Loucy (cell line): ENCODE measurements at regions not wholly inside any gene's neighbourhood (a gene's known extent, or its start where the extent isn't known, plus 50 kb on each side); places are given as distances from the start of the nearest gene placed in this dataset.

Experiments used
- H2AFZ ChIP-seq: fragments of 200-600 bp; sonication (generic); 2 replicates; pipeline ENCODE4 v1.6.0; 2016; ENCODE audit warnings: antibody characterized with exemption, mild to moderate bottlenecking, low read length, moderate library complexity
- H3F3A ChIP-seq: fragments of 200-600 bp; 2 replicates; pipeline ENCODE4 v1.6.0; 2016; ENCODE audit warnings: antibody characterized with exemption, low read depth, mild to moderate bottlenecking
- H3K27me3 ChIP-seq: fragments of 200-600 bp; sonication (generic); 2 replicates; pipeline ENCODE4 v1.6.1; 2014; ENCODE audit warnings: low read length, mild to moderate bottlenecking; ENCODE audit not compliant: insufficient read depth, poor library complexity, severe bottlenecking
- H3K36me3 ChIP-seq: fragments of 200-600 bp; sonication (generic); 2 replicates; pipeline ENCODE4 v1.6.1; 2016; ENCODE audit warnings: low read length; ENCODE audit not compliant: insufficient read depth
- H3K4me1 ChIP-seq: fragments of 200-600 bp; sonication (generic); 2 replicates; pipeline ENCODE4 v1.5.1; 2014; ENCODE audit warnings: low read length, mild to moderate bottlenecking; ENCODE audit not compliant: insufficient read depth, poor library complexity, severe bottlenecking
- H3K4me2 ChIP-seq: fragments of 200-600 bp; sonication (generic); 2 replicates; pipeline ENCODE4 v1.6.0; 2014; ENCODE audit warnings: antibody characterized with exemption, low read length, low read depth, mild to moderate bottlenecking; ENCODE audit not compliant: poor library complexity, severe bottlenecking
- H3K4me3 ChIP-seq: fragments of 200-600 bp; sonication (generic); 2 replicates; pipeline ENCODE4 v1.5.1; 2014; ENCODE audit warnings: low read length, mild to moderate bottlenecking, mixed read lengths; ENCODE audit not compliant: poor library complexity, severe bottlenecking
- H3K79me2 ChIP-seq: fragments of 200-600 bp; sonication (generic); 2 replicates; pipeline ENCODE4 v1.6.1; 2014; ENCODE audit warnings: low read length; ENCODE audit not compliant: insufficient read depth
- H3K9ac ChIP-seq: fragments of 200-600 bp; sonication (generic); 2 replicates; pipeline ENCODE4 v1.6.0; 2014; ENCODE audit warnings: mild to moderate bottlenecking, low read depth, low read length, moderate library complexity; ENCODE audit not compliant: poor library complexity, severe bottlenecking
- H3K9me2 ChIP-seq: fragments of 200-600 bp; sonication (generic); replicated peaks from 2 replicates; pipeline ENCODE4 v1.6.1; 2016; ENCODE audit warnings: low read depth, low read length, mixed read lengths
- H3K9me3 ChIP-seq: fragments of 200-600 bp; sonication (generic); 2 replicates; pipeline ENCODE4 v1.6.1; 2014; ENCODE audit warnings: mild to moderate bottlenecking, antibody characterized with exemption, low read length, low read depth; ENCODE audit not compliant: insufficient read depth
- H4K20me1 ChIP-seq: fragments of 200-600 bp; sonication (generic); 2 replicates; pipeline ENCODE4 v1.6.0; 2014; ENCODE audit warnings: antibody characterized with exemption, low read length, mild to moderate bottlenecking; ENCODE audit not compliant: insufficient read depth, poor library complexity, severe bottlenecking
- EZH2phosphoT487 ChIP-seq: fragments of 200-600 bp; IDR thresholded peaks from 2 replicates; pipeline ENCODE4 v1.6.1; 2018; ENCODE audit warnings: antibody characterized with exemption, mild to moderate bottlenecking, moderate library complexity, borderline replicate concordance
- TF ChIP-seq, protein P1 (sequence below): fragments of 200-600 bp; sonication (generic); conservative IDR thresholded peaks from 2 replicates; pipeline ENCODE4 v1.5.1; 2014; ENCODE audit warnings: mild to moderate bottlenecking, antibody characterized with exemption, low read length

- H3K79me2 ChIP-seq = no peaks in the 10 kb centered on the region
- no peaks in the 10 kb centered on the region for H3K36me3 ChIP-seq
- no peak for TF ChIP-seq EZH2phosphoT487
- TF ChIP-seq, protein P1, sequence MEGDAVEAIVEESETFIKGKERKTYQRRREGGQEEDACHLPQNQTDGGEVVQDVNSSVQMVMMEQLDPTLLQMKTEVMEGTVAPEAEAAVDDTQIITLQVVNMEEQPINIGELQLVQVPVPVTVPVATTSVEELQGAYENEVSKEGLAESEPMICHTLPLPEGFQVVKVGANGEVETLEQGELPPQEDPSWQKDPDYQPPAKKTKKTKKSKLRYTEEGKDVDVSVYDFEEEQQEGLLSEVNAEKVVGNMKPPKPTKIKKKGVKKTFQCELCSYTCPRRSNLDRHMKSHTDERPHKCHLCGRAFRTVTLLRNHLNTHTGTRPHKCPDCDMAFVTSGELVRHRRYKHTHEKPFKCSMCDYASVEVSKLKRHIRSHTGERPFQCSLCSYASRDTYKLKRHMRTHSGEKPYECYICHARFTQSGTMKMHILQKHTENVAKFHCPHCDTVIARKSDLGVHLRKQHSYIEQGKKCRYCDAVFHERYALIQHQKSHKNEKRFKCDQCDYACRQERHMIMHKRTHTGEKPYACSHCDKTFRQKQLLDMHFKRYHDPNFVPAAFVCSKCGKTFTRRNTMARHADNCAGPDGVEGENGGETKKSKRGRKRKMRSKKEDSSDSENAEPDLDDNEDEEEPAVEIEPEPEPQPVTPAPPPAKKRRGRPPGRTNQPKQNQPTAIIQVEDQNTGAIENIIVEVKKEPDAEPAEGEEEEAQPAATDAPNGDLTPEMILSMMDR = no peak
- no peaks in the 10 kb centered on the region for H3F3A ChIP-seq
- H3K9me2 ChIP-seq = no peaks in the 10 kb centered on the region
- H3K4me1 ChIP-seq = no peaks in the 10 kb centered on the region
- H3K9ac ChIP-seq = no peak overlapping the region
- no peaks in the 10 kb centered on the region for H4K20me1 ChIP-seq
- no peak overlapping the region for H3K4me3 ChIP-seq
- peaks cover 3% of the 10 kb centered on the region; the same call in 1 of the 2 replicates for H3K9me3 ChIP-seq
- H2AFZ ChIP-seq = no peak overlapping the region
- H3K27me3 ChIP-seq = no peaks in the 10 kb centered on the region
- no peak overlapping the region for H3K4me2 ChIP-seq
Observed at GRCh38 chr1:242787968-242788367, 263.5 kb upstream of the PLD5 start.

- no peaks in the 10 kb centered on the region for H3K4me1 ChIP-seq
- no peaks in the 10 kb centered on the region for H3K27me3 ChIP-seq
- H3K79me2 ChIP-seq = no peaks in the 10 kb centered on the region
- H3K9ac ChIP-seq = no peak overlapping the region
- no peaks in the 10 kb centered on the region for H3K9me2 ChIP-seq
- TF ChIP-seq, protein P1 = no peak
- no peak for TF ChIP-seq EZH2phosphoT487
- H3K4me3 ChIP-seq = no peak overlapping the region
- H3K36me3 ChIP-seq = no peaks in the 10 kb centered on the region
- peaks cover 3% of the 10 kb centered on the region; the same call in 1 of the 2 replicates for H3K9me3 ChIP-seq
- H3F3A ChIP-seq = no peaks in the 10 kb centered on the region
- H2AFZ ChIP-seq = no peak overlapping the region
- no peaks in the 10 kb centered on the region for H4K20me1 ChIP-seq
- no peak overlapping the region for H3K4me2 ChIP-seq
Observed at GRCh38 chr1:242784807-242785206, 260.3 kb upstream of the PLD5 start.

DNA sequence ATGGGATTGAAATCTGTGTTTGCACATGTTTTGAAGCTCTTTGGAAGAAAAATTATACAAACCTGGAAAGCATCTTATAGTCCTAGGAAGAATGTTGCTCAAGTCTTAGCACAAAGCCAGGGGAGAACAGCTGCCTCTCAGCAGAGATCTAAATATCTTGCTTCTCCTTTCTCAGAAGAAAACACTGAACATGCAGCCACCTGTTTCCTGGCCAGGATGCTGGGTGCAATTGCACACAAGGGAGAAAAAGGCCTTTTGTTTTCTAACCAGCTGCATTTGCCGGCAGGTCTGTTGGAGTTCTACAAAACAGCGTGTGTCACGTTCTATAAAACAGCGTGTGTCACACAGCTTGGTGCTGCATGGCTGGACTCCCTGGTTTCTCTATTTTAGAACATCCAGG lies 259.6 kb upstream of the PLD5 start:
- H3F3A ChIP-seq = no peaks in the 10 kb centered on the region
- no peaks in the 10 kb centered on the region for H3K9me2 ChIP-seq
- H3K4me3 ChIP-seq = no peak overlapping the region
- TF ChIP-seq, protein P1 = no peak
- no peak for TF ChIP-seq EZH2phosphoT487
- H3K27me3 ChIP-seq = no peaks in the 10 kb centered on the region
- H3K79me2 ChIP-seq = no peaks in the 10 kb centered on the region
- peaks cover 3% of the 10 kb centered on the region; the same call in 1 of the 2 replicates for H3K9me3 ChIP-seq
- H4K20me1 ChIP-seq = no peaks in the 10 kb centered on the region
- no peak overlapping the region for H3K4me2 ChIP-seq
- H2AFZ ChIP-seq = no peak overlapping the region
- H3K36me3 ChIP-seq = no peaks in the 10 kb centered on the region
- no peaks in the 10 kb centered on the region for H3K4me1 ChIP-seq
- H3K9ac ChIP-seq = no peak overlapping the region
